ENCODE measurements at regions not wholly inside any gene's neighbourhood (a gene's known extent, or its start where the extent isn't known, plus 50 kb on each side); places are given as distances from the start of the nearest gene placed in this dataset.

DNA sequence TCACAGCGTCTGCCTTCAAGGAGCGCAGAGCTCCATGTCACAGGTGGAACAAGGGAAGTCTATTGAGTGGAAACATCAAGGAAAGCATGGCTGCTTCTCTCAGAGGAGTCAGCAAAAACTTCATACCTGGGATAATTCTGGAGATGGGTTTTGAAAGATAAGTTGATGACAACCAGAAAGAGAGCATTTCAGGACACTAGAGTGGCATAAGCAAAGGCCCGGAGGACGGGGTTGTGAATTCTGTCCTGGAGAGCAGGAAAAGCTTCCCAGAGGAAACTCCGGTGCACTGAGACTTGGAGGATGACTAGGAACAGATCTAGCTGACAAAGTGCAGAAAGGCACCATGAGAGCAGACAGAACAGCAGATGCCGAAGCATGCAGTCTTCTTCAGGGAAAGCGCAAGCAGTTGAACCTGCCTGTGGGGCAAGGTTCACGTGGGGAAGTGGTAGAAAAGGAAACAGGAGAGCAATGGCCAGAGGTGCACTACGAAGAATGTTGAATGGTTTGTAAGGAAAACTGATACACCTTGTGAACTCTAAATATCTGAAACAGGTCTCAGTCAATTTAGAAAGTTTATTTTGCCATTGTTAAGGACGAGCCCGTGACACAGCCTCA lies 222.9 kb downstream of the PLPP3 start (continued):
- TF ChIP-seq, protein P1, sequence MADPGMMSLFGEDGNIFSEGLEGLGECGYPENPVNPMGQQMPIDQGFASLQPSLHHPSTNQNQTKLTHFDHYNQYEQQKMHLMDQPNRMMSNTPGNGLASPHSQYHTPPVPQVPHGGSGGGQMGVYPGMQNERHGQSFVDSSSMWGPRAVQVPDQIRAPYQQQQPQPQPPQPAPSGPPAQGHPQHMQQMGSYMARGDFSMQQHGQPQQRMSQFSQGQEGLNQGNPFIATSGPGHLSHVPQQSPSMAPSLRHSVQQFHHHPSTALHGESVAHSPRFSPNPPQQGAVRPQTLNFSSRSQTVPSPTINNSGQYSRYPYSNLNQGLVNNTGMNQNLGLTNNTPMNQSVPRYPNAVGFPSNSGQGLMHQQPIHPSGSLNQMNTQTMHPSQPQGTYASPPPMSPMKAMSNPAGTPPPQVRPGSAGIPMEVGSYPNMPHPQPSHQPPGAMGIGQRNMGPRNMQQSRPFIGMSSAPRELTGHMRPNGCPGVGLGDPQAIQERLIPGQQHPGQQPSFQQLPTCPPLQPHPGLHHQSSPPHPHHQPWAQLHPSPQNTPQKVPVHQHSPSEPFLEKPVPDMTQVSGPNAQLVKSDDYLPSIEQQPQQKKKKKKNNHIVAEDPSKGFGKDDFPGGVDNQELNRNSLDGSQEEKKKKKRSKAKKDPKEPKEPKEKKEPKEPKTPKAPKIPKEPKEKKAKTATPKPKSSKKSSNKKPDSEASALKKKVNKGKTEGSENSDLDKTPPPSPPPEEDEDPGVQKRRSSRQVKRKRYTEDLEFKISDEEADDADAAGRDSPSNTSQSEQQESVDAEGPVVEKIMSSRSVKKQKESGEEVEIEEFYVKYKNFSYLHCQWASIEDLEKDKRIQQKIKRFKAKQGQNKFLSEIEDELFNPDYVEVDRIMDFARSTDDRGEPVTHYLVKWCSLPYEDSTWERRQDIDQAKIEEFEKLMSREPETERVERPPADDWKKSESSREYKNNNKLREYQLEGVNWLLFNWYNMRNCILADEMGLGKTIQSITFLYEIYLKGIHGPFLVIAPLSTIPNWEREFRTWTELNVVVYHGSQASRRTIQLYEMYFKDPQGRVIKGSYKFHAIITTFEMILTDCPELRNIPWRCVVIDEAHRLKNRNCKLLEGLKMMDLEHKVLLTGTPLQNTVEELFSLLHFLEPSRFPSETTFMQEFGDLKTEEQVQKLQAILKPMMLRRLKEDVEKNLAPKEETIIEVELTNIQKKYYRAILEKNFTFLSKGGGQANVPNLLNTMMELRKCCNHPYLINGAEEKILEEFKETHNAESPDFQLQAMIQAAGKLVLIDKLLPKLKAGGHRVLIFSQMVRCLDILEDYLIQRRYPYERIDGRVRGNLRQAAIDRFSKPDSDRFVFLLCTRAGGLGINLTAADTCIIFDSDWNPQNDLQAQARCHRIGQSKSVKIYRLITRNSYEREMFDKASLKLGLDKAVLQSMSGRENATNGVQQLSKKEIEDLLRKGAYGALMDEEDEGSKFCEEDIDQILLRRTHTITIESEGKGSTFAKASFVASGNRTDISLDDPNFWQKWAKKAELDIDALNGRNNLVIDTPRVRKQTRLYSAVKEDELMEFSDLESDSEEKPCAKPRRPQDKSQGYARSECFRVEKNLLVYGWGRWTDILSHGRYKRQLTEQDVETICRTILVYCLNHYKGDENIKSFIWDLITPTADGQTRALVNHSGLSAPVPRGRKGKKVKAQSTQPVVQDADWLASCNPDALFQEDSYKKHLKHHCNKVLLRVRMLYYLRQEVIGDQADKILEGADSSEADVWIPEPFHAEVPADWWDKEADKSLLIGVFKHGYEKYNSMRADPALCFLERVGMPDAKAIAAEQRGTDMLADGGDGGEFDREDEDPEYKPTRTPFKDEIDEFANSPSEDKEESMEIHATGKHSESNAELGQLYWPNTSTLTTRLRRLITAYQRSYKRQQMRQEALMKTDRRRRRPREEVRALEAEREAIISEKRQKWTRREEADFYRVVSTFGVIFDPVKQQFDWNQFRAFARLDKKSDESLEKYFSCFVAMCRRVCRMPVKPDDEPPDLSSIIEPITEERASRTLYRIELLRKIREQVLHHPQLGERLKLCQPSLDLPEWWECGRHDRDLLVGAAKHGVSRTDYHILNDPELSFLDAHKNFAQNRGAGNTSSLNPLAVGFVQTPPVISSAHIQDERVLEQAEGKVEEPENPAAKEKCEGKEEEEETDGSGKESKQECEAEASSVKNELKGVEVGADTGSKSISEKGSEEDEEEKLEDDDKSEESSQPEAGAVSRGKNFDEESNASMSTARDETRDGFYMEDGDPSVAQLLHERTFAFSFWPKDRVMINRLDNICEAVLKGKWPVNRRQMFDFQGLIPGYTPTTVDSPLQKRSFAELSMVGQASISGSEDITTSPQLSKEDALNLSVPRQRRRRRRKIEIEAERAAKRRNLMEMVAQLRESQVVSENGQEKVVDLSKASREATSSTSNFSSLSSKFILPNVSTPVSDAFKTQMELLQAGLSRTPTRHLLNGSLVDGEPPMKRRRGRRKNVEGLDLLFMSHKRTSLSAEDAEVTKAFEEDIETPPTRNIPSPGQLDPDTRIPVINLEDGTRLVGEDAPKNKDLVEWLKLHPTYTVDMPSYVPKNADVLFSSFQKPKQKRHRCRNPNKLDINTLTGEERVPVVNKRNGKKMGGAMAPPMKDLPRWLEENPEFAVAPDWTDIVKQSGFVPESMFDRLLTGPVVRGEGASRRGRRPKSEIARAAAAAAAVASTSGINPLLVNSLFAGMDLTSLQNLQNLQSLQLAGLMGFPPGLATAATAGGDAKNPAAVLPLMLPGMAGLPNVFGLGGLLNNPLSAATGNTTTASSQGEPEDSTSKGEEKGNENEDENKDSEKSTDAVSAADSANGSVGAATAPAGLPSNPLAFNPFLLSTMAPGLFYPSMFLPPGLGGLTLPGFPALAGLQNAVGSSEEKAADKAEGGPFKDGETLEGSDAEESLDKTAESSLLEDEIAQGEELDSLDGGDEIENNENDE (IDR thresholded peaks at IDR 0.05; ENCODE audit: insufficient replicate concordance, low read length): no peak
- no peak for TF ChIP-seq POU5F1 (IDR thresholded peaks at IDR 0.05; ENCODE audit: low read depth, low read length)
- TF ChIP-seq GTF2F1 (IDR thresholded peaks at IDR 0.05; ENCODE audit: borderline replicate concordance, low read depth, low read length): no peak
- TF ChIP-seq USF2 (IDR thresholded peaks at IDR 0.05; ENCODE audit: low read length): no peak
- TF ChIP-seq JUN (IDR thresholded peaks at IDR 0.05; ENCODE audit: low read depth, low read length): no peak
- no peak for TF ChIP-seq CBX8 (IDR thresholded peaks at IDR 0.05; ENCODE audit: borderline replicate concordance, low read depth, low read length)
